ENCODE measurements at regions not wholly inside any gene's neighbourhood (a gene's known extent, or its start where the extent isn't known, plus 50 kb on each side); places are given as distances from the start of the nearest gene placed in this dataset.
"Not testable (repeated sequence)": the region's sequence is repeated elsewhere in the genome, so short reads cannot be mapped to it uniquely, and the experiment has no call there.

DNA sequence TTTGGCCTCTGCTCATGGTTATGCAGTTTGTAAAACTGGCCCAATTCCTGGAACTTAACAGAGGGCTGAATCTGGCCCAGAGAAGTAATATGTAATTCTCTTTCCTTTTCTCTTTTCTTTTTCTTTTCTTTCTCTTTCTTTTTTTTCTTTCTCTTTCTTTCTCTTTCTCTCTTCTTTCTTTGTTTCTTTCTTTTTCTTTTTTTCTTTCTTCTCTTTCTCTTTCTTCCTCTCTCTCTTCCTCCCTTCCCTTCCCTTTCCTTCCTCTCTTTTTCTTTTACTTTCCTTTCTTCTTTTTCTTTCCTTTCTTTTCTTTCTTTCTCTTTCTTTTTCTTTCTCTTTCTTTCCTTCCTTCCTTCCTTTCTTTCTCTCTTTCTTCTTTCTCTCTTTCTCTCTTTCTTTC lies 88.8 kb upstream of the SLITRK5 start:
- Histone ChIP-seq H3K4me3 (ENCODE audit: low read length) (no peak overlapping the region), H3K36me3 (ENCODE audit: insufficient read depth, low read length) (no peaks in the 10 kb centered on the region), H3K27me3 (ENCODE audit: insufficient read depth, low read length) (no peaks in the 10 kb centered on the region), H3K9me3 (ENCODE audit: low read length) (no peaks in the 10 kb centered on the region), H3K4me1 (ENCODE audit: insufficient read depth, low read length) (no peaks in the 10 kb centered on the region), H2AFZ (ENCODE audit: low read depth, low read length) (no peak overlapping the region)

DNA sequence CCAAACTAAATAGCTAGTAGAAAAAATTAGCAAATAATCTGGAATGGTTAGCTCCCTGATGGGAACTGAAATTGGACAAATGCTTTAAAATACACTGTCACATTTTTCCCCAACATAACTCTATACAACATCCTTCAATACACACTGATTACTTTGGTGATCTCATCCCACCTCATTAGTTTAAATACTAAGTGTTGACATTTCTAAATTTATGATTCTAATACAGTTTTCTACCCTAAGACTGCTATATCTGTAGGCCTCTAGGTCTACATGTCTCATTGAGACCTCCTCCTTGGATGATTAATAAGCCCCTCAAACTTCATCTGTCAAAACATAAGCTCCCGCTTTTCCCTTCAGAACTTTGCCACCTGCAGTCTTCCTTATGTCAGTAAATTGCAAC lies 80.7 kb upstream of the SLITRK5 start:
- Histone ChIP-seq H3K36me3 (ENCODE audit: insufficient read depth, low read length) (no peaks in the 10 kb centered on the region), H3K27me3 (ENCODE audit: insufficient read depth, low read length) (no peaks in the 10 kb centered on the region), H3K4me1 (ENCODE audit: insufficient read depth, low read length) (no peaks in the 10 kb centered on the region), H3K4me3 (ENCODE audit: low read length) (no peak overlapping the region), H2AFZ (ENCODE audit: low read depth, low read length) (no peak overlapping the region), H3K9me3 (ENCODE audit: low read length) (no peaks in the 10 kb centered on the region)

DNA sequence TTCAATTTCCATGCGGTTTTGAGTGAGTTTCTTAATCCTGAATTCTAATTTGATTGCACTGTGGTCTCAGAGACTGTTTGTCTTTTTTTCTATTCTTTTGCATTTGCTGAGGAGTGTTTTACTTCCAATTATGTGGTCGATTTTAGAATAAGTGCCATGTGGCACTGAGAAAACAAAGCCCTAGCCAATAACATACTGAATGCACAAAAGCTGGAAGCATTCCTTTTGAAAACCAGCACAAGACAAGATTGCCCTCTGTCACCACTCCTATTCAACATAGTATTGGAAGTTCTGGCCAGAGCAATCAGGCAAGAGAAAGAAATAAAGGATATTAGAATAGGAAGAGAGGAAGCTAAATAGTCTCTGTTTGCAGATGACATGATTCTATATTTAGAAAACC lies 66.7 kb upstream of the SLITRK5 start:
- H2AFZ ChIP-seq (ENCODE audit: low read depth, low read length); H3K4me1 ChIP-seq (ENCODE audit: insufficient read depth, low read length); H3K27me3 ChIP-seq (ENCODE audit: insufficient read depth, low read length); H3K36me3 ChIP-seq (ENCODE audit: insufficient read depth, low read length); H3K9me3 ChIP-seq (ENCODE audit: low read length); H3K4me3 ChIP-seq (ENCODE audit: low read length): not testable (repeated sequence)

DNA sequence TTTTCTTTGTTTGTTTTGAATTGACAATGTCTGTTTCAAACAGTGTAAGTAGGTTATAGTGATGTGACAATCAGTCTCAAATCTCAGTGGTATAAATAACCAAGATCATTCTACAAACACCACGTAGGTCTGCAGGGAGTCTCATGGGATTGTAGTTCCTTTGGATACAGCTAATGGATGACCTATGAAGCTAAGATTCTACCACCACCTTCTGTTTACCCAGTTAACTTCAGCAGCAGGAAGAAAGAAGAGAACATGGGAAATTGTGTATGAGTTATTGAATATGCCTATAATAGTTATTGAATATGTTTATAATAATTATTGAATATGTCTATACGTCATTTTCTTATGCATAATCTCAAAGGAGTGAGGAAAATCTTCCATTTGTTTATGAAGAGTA lies 63.9 kb upstream of the SLITRK5 start:
- Histone ChIP-seq H2AFZ (ENCODE audit: low read depth, low read length) (no peak overlapping the region), H3K9me3 (ENCODE audit: low read length) (no peaks in the 10 kb centered on the region), H3K27me3 (ENCODE audit: insufficient read depth, low read length) (no peaks in the 10 kb centered on the region), H3K36me3 (ENCODE audit: insufficient read depth, low read length) (no peaks in the 10 kb centered on the region), H3K4me1 (ENCODE audit: insufficient read depth, low read length) (peaks cover 8% of the 10 kb centered on the region), H3K4me3 (ENCODE audit: low read length) (no peak overlapping the region)

DNA sequence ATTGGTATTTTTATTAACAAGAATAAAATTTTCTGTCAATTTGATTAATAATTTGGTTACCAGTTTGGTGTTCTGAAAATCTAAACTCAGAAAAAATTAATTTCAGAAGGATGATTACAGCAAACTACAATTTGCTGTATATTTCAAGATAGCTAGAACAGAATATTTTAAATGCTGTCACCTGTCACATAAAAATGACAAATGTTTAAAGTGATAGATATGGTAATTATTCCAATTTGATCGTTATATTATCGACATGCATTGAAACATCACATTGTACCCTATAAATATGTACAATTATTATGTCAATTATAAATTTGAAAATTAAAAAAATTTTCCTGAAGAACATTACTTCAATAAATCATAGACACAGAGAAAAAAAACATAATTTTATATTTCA lies 56.9 kb upstream of the SLITRK5 start:
- no peaks in the 10 kb centered on the region for H3K9me3 ChIP-seq (ENCODE audit: low read length)
- no peak overlapping the region for H3K4me3 ChIP-seq (ENCODE audit: low read length)
- H3K36me3 ChIP-seq (ENCODE audit: insufficient read depth, low read length), result no peaks in the 10 kb centered on the region
- no peaks in the 10 kb centered on the region for H3K27me3 ChIP-seq (ENCODE audit: insufficient read depth, low read length)
- H2AFZ ChIP-seq (ENCODE audit: low read depth, low read length), result no peak overlapping the region
- no peaks in the 10 kb centered on the region for H3K4me1 ChIP-seq (ENCODE audit: insufficient read depth, low read length)
